ENCODE measurements at regions not wholly inside any gene's neighbourhood (a gene's known extent, or its start where the extent isn't known, plus 50 kb on each side); places are given as distances from the start of the nearest gene placed in this dataset.

DNA sequence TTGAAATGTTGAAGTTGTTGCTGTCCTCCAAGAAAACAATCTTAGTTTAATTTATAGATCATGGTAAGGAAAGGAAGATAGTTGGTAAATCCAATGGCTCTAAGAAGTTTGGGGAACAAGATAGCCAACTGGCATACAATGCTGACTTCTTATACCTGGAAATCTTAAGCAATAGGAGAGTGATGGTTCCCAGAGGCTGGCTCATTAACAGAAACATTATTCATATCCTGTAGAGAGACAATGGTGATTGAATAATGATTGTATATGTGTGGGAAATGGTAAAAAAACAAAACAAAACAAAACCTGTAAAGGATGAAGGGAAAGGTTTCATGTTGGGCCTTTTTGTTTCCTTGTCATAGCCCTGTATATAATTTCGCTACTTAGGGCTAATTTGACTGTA is 174.9 kb upstream of the CTSO start:
- Histone ChIP-seq H3K36me3 (no peaks in the 10 kb centered on the region), H3K27ac (no peak overlapping the region), H3K27me3 (no peaks in the 10 kb centered on the region), H3K4me1 (no peaks in the 10 kb centered on the region), H3K4me3 (no peak overlapping the region), H3K9me3 (peaks cover 0 to 13% (median 0%) of the 10 kb centered on the region in 4 donors)
- TF ChIP-seq POLR2A (IDR thresholded peaks at IDR 0.05) (no peak), POLR2AphosphoS5 (IDR thresholded peaks at IDR 0.05) (no peak), EP300 (IDR thresholded peaks at IDR 0.05) (no peak)
- TF ChIP-seq, protein P1, sequence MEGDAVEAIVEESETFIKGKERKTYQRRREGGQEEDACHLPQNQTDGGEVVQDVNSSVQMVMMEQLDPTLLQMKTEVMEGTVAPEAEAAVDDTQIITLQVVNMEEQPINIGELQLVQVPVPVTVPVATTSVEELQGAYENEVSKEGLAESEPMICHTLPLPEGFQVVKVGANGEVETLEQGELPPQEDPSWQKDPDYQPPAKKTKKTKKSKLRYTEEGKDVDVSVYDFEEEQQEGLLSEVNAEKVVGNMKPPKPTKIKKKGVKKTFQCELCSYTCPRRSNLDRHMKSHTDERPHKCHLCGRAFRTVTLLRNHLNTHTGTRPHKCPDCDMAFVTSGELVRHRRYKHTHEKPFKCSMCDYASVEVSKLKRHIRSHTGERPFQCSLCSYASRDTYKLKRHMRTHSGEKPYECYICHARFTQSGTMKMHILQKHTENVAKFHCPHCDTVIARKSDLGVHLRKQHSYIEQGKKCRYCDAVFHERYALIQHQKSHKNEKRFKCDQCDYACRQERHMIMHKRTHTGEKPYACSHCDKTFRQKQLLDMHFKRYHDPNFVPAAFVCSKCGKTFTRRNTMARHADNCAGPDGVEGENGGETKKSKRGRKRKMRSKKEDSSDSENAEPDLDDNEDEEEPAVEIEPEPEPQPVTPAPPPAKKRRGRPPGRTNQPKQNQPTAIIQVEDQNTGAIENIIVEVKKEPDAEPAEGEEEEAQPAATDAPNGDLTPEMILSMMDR (IDR thresholded peaks at IDR 0.05) = no peak
- DNase-seq = no peak
- intact Hi-C loops (cut with DNase I) = no loop called here
- 46 to 53% methylated on average over 1 of the region's 1 CpG for WGBS, 2 donors

DNA sequence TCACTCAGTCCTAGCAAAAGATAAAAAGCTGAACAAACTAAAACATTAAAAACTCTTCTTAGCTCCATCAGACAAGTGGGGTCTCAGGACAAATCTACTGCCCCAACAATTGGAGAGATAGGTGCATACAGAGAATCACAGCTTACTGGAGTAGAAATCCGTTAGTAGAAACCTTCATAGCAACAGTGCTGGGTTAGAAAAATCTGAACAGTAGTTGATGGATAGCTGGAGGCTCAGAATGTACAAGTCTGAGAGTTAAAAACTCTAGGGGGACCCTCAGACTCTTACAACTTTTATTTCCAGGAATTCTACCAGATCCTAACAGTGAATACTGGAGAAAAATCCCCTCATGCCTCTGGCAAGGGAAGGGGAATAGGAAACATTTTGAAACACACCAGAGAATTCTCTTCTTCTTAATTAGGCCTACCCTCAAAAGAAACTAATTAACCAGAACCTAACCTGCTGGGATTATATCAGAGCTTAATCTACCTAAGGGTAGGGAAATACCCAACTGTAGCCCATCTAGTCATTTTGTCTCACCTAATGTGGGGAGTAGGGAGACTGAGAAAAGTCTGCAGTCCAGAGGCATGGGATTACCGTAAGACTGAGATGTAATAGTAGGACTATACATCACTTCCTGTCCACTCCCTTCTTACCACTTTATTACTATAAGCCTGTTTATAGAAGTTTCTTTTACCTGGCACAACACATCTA is 165.0 kb upstream of the CTSO start:
- intact Hi-C loops (cut with DNase I) = loop anchor here (5.0 kb wide), 1 partner anchor 929 kb away; no protein-coding TSS in a partner anchor
- 48 to 54% methylated on average over 2 of the region's 2 CpGs for WGBS, 2 donors

DNA sequence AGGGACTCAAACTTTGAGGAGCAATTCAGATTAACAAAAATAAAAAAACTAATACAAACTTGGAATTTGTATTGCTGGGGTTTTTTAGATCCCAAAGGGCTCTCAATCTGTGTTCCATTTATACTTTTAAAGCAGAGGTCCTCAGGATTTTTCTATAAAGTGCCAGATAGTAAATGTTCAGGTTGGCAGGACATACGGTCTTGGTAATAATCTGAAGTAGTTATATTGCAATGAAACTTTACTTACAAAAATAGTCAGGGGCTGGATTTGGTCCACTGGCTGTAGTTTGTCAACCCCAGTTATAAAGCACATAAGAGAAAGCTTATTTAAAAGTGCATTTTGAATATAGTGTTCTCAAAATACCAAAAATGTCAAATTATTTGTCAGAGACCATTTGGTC is 164.1 kb upstream of the CTSO start:
- H3K27ac ChIP-seq = no peak overlapping the region
- H3K27me3 ChIP-seq = no peaks in the 10 kb centered on the region
- intact Hi-C loops (cut with DNase I) = loop anchor here (5.0 kb wide), 1 partner anchor 930 kb away; no protein-coding TSS in a partner anchor
- no peak for DNase-seq
- no peaks in the 10 kb centered on the region for H3K9me3 ChIP-seq
- peaks cover 0 to 43% (median 31%) of the 10 kb centered on the region in 4 donors for H3K4me1 ChIP-seq
- no peaks in the 10 kb centered on the region for H3K36me3 ChIP-seq
- 34 to 38% methylated on average over 1 of the region's 1 CpG for WGBS, 2 donors
- TF ChIP-seq, protein P1 (IDR thresholded peaks at IDR 0.05) = no peak
- TF ChIP-seq POLR2AphosphoS5 (IDR thresholded peaks at IDR 0.05) = no peak
- no peak for TF ChIP-seq POLR2A (IDR thresholded peaks at IDR 0.05)
- TF ChIP-seq EP300 (IDR thresholded peaks at IDR 0.05) = no peak
- no peak overlapping the region for H3K4me3 ChIP-seq

More for the DNA sequence above, 165.0 kb upstream of the CTSO start:
- DNase-seq = no peak
- Histone ChIP-seq H3K4me1 (peaks cover 0 to 34% (median 23%) of the 10 kb centered on the region in 4 donors), H3K36me3 (no peaks in the 10 kb centered on the region), H3K27me3 (no peaks in the 10 kb centered on the region), H3K27ac (no peak overlapping the region), H3K9me3 (no peaks in the 10 kb centered on the region), H3K4me3 (no peak overlapping the region)
- TF ChIP-seq POLR2A (IDR thresholded peaks at IDR 0.05) (no peak), EP300 (IDR thresholded peaks at IDR 0.05) (no peak), POLR2AphosphoS5 (IDR thresholded peaks at IDR 0.05) (no peak)
- TF ChIP-seq, protein P1 (IDR thresholded peaks at IDR 0.05) = no peak

DNA sequence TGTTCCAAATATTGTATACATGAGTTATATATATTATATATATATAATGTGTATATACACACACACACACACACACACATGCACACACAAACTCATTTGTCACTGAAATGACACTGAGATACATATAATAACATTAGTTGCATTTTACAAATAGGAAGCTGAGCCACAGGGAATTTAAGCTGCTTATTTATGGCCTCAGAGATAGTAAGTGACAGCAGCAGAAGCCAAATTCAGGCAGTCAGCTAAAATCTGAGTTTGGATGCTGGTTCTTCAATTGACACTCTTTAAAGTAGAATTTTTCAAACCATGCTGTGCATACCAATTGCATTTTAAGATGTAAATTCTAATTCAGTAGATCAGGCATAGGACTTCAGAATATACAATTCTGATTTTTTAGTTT is 163.3 kb upstream of the CTSO start:
- H3K4me1 ChIP-seq = peaks cover 0 to 47% (median 33%) of the 10 kb centered on the region in 4 donors
- no peak overlapping the region for H3K4me3 ChIP-seq
- no peaks in the 10 kb centered on the region for H3K9me3 ChIP-seq
- H3K27me3 ChIP-seq = no peaks in the 10 kb centered on the region
- H3K27ac ChIP-seq = no peak overlapping the region
- H3K36me3 ChIP-seq = no peaks in the 10 kb centered on the region
- intact Hi-C loops (cut with DNase I) = loop anchor here (5.0 kb wide), 1 partner anchor 930 kb away; no protein-coding TSS in a partner anchor
- DNase-seq = no peak
- TF ChIP-seq EP300 (IDR thresholded peaks at IDR 0.05) = no peak
- no peak for TF ChIP-seq POLR2A (IDR thresholded peaks at IDR 0.05)
- TF ChIP-seq POLR2AphosphoS5 (IDR thresholded peaks at IDR 0.05) = no peak
- TF ChIP-seq, protein P1 (IDR thresholded peaks at IDR 0.05) = no peak

Data from sigmoid colon (tissue), 6 donors.